ENCODE measurements at regions not wholly inside any gene's neighbourhood (a gene's known extent, or its start where the extent isn't known, plus 50 kb on each side); places are given as distances from the start of the nearest gene placed in this dataset.
"Not testable (repeated sequence)": the region's sequence is repeated elsewhere in the genome, so short reads cannot be mapped to it uniquely, and the experiment has no call there.

DNA sequence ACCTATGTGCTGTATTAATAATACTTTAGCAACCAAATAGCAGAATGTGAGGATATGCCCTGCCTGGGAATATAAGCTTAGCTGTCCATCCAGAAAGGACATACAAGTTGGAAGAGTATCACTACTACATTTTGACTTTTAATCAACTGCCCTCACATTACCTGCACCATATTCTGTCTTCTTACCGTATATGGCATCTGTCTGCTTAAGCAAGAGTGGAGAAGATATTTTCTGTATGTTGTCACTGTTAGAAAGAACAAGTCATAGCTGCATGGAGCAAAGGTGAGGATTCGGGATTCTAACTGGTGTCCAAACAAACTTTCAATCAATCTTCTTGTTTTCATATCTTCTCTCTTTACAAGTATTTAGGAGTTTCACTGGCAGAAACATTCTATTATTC lies 929.5 kb upstream of the ROBO1 start:
- DNase-seq: no peak

DNA sequence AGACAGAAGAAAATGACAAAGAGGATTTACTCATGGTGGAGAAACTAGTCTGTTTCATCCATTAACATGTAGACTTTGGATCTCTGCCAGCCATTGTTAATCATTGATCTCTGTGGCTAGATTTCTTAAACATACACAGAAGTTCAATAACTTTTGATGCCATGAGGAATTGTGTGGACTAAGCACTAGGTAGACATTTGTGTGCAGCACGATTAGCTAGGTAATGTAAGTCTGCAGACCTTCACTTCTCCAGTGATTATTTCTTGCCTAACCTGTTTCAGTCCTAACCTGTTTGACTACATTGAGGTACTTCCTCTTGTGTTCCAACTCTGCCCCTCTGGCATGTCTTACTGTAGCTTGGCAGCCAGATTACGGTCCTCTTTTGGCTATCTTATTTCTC lies 928.5 kb upstream of the ROBO1 start:
- no peak for DNase-seq

DNA sequence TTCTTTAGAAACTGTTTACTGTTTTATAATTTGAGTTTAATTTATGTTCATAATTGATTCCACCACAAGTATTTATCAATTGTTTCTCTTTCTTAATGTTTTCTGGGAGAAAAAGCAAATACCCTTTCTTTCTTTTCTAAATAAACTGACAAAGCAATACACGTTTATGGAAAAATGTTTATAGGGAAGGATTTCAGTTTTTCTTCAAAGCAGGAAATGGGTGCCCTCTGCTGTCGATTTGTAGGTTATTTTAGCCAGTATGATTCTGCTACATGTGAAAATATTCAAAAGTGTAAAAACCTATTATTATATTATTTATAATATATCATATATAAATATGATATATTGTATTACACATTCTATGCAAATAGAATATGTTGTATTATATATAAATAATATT lies 921.0 kb upstream of the ROBO1 start:
- peak in 1 of 2 experiments; percentile 0 for DNase-seq

DNA sequence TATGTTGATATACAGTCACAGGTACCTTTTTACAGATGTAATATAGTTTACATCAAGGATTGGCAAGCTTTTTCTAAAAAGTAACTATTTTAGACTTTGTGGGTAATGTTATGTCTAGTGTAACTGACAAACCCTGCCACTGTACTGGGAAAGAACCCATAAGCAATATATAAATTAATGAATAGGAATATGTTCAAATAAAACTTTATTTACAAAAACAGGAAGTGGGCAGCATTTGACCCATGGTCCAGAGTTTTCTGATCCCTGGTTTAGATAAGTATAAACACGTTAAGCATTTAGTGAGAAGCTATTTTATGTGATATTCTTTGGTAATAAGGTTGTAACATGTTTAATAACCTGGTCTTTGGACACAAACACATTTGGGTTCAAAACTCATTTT lies 915.2 kb upstream of the ROBO1 start:
- DNase-seq: no peak

GRCh38 chr3:80682235-80682634 lies 914.4 kb upstream of the ROBO1 start:
- DNase-seq: no peak

DNA sequence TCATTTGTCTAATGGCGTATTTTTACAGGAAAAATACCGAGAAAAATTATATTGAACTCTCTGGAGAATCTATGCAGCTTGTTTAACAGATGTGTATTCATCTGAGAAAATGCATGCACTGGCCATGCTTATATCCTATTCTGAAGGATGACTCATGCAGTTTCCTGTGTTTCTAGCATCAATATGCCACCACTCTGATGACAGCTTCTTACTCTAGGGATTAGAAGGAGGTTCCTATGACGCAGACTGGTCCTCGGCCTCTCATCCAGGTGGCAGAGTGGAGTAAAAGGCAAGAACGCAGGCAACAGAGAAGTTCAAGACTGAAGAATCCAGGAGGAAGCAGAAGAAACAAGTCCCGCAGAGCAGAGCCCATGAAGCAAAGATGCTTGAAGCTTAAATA lies 910.0 kb upstream of the ROBO1 start:
- no peak for DNase-seq

GRCh38 chr3:80676866-80677265 lies 909.1 kb upstream of the ROBO1 start:
- no peak for DNase-seq

DNA sequence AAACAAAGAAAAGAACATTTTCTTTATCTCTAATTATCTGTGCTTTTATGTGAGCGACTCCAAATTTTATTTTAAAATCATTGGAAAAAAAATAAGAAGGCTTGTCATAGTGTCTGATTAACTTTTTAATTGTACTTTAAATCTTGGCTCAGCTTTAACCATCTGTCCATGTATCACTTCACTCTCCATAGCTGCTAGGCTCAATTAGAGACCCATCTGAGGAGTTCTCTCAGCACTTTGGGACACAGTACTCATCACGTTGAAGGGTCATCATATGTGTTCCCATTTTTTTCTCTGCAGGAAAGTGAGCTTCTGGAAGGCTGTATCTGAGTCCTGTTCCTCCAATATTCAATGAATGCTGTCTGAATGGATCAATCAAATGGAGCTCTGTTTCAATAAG lies 908.5 kb upstream of the ROBO1 start:
- no peak for DNase-seq

GRCh38 chr3:80675790-80676189 lies 908.0 kb upstream of the ROBO1 start:
- DNase-seq: no peak

DNA sequence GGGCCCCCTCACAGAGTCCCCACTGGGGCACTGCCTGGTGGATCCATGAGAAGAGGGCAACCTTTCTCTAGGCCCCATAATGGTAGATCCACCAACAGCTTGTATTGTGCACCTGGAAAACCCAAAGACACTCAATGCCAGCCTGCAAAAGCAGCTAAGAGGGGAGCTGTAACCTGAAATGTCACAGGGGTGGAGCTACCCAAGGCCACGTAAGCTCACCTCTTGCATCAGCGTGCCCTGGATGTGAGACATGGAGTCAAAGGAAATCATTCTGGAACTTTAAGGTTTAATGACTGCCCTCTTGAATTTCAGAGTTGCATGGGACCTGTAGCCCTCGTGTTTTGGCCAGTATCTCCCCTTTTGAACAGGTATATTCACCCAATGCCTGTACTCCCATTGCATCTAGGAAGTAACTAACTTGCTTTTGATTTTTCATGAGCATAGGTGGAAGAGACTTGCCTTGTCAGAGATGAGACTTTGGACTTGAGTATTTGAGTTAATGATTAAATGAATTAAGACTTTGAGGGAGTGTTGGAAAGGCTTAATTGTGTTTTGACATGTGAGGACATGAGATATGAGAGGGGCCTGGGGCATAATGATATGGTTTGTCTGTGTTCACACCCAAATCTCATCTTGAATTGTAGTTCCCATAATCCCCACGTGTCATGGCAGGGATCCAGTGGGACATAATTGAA lies 900.9 kb upstream of the ROBO1 start:
- no peak for DNase-seq

DNA sequence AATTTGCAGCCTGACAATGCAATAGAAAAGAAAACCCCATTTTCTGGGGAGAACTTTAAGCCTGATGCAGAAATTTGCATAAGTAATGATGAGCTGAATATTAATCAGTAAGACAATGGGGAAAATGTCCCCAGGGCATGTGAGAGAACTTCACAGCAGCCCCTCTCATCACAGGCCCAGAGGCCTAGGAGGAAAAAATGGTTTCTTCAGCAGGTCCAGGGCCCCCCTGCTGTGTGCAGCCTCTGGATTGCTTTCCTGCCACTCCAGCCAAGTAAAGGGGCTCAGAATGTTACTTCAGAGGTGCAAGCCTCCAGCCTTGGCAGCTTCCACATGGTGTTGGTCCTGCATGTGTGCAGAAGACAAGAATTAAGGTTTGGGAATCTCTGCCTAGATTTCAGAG lies 900.3 kb upstream of the ROBO1 start:
- no peak for DNase-seq

- no peak for DNase-seq
Observed at GRCh38 chr3:80663426-80663825, 895.6 kb upstream of the ROBO1 start.

DNA sequence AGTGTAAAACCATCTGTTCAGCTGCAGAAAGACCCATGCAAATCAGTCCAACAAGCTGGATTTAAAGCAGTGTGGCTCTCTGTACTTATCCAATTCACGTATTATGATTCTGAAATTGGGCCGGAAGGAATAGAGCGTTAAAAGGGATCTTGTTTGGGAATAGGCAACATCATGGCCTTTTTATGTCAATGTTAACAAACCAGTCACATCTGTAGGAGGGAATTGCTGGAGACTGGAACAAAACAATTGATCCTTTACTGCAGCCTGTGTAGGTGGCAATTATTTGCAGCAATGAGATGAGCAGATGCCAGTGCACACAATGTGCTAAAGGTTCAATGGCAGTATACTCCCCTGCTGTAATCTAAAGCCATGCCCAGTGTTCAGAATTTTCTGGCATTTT lies 887.4 kb upstream of the ROBO1 start:
- peak in 1 of 2 experiments; percentile 6 for DNase-seq

DNA sequence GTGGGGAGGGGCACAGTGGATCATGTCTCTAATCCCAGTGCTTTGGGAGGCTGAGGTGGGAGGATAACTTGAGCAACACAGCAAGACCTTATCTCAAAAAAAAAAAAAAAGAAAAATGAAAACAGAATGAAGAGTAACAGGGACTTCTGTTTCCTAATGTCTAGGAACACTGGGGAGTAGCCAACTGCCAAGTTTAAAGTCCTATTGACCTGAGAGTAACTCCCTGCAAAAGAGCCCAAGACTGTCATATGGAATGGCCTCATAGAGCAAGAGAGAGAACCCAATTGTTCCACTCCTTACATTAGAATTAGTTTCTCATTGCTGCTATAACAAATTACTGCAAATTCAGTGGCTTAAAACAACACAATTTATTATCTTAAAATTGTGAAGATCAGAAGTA lies 881.4 kb upstream of the ROBO1 start:
- DNase-seq: no peak

- DNase-seq: no peak
Observed at GRCh38 chr3:80643421-80643820, 875.6 kb upstream of the ROBO1 start.

GRCh38 chr3:80618295-80619256 lies 850.8 kb upstream of the ROBO1 start:
- DNase-seq: no peak

DNA sequence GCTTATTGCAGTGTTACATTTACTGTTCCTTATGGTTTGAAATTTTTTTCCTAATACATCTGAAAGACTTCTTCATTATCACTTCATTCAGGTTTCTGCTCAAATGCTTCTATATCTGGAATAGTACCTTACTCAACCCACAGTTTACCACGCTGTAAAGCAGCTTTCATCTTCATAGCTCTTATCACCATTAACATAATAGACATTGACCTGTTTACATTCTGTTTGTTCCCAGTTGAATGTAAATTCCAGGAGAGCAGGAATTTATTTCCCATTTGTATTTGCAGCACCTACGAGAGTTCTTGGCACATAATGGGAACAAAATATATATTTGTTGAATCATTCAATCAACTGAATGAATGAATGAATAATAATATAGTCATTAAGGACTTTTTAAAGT lies 844.6 kb upstream of the ROBO1 start:
- no peak for DNase-seq

GRCh38 chr3:80608072-80608471 lies 840.3 kb upstream of the ROBO1 start:
- DNase-seq: not testable (repeated sequence)

DNA sequence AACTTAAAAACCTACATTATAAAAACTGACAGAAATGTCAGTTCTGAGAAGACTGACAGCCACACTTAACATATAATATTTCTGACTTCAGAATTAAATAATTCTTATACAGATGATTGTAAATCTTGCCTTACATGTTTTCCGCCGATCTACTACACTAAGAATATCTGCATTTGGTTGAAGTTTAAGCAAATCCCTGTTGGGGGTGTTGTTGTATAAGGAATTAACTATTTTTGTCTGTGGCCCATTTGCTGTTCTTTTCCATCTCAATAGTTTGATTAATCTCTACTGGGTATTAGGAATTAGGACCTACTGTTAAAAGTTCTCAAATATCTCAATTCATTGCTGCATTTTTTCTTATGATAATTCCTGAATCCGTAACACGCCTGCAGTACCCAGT lies 838.3 kb upstream of the ROBO1 start:
- no peak for DNase-seq

DNA sequence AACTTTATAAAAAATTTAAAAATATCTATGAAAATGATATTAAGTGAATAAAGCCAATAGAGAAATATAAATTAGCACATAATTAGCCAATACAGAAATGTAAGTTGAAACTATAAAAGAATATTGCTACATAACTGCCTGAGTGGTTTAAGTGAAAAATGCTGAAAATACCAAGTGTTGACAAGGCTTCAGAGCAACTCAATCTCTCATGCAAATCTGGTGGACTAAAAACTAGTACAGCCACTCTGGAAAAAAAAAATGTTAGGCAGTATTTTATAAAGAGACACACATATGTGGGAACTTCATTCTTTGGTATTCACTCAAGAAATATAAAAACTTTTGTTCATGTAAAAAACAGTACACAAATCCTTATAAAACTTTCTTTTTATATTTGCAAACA lies 833.7 kb upstream of the ROBO1 start:
- DNase-seq: no peak

DNA sequence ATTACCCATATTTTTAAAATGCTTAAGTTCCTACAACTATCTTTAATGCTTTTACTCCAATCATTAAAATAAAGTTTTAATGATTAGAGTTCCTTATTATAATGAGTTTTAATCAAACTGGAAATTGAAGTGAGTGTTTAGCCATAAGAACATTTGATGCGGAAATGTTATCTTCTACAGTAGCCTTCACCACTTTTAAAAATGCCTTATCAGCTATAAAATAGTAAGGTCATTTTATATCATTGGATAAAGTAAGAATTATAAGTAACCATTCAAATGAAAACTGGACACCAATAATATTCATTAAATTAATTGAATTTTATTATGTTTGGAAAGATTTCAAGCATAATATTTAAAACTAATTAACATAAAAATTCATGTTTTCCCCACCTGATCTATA lies 825.0 kb upstream of the ROBO1 start:
- DNase-seq: no peak

DNA sequence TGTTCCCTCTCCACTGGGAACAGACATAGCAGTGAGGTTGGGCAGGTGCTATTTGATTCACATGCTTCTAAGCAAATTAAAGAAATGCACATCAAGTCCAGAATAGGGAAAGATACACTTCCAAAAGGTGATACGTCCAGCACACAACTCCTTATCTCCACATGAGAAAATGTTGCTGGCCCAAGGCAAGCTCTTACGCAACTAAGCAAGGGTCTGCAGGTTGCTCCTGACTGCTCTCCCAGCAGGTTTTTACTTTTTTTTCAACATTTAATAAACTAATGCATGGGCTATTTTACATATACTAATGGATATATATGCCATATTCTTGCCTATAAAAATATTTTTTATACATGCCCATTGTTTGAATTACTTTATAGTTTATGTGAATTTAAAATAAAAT lies 818.5 kb upstream of the ROBO1 start:
- no peak for DNase-seq

- DNase-seq: no peak
Observed at GRCh38 chr3:80580146-80580545, 812.3 kb upstream of the ROBO1 start.

GRCh38 chr3:80564391-80564790 lies 796.6 kb upstream of the ROBO1 start:
- DNase-seq: no peak
